ENCODE measurements at regions not wholly inside any gene's neighbourhood (a gene's known extent, or its start where the extent isn't known, plus 50 kb on each side); places are given as distances from the start of the nearest gene placed in this dataset.
"Not testable (repeated sequence)": the region's sequence is repeated elsewhere in the genome, so short reads cannot be mapped to it uniquely, and the experiment has no call there.

DNA sequence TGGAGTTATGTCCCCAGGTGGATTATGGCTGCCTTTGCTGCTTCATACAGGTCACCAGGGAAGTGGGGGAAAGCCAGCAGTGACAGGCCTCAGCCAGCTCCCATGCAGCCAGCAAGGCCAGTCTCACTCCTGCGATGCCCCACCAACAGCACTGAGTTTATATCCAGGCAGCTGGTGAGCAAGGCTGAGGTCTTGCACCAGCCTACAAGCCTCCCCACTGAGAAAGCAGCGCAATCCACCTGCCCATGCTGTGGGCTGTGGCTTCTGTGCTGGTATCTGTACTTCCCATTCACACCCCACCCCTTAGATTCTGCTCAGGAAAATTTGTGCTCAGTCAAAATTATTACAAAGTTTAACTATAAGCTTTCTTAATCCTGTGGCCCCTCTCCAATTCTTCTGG, 153.5 kb downstream of the HHIP start:
- no peak for DNase-seq

GRCh38 chr4:144801731-144802130, 155.8 kb downstream of the HHIP start:
- DNase-seq, result no peak

- no peak for DNase-seq
These were observed 162.1 kb downstream of the HHIP start for GRCh38 chr4:144808034-144808433.

DNA sequence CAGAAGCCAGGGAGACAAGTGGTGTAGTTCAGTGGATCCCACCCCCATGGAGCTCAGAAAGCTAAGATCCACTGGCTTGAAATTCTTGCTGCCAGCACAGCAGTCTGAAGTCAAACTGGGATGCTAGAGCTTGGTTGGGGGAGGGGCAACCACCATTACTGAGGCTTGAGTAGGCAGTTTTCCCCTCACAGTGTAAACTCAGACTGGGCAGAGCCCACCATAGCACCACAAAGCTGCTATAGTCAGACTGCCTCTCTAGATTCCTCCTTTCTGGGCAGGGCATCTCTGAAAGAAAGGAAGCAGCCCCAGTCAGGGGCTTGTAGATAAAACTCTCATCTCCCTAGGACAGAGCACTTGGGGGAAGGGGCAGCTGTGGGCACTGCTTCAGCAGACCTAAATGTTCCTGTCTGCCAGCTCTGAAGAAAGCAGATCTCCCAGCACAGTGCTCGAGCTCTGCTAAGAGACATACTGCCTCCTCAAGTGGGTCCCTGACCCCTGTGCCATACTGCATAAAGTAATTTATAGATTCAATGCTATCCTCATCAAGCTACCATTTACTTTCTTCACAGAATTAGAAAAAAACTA, 163.2 kb downstream of the HHIP start:
- peak; percentile 0 for DNase-seq

DNA sequence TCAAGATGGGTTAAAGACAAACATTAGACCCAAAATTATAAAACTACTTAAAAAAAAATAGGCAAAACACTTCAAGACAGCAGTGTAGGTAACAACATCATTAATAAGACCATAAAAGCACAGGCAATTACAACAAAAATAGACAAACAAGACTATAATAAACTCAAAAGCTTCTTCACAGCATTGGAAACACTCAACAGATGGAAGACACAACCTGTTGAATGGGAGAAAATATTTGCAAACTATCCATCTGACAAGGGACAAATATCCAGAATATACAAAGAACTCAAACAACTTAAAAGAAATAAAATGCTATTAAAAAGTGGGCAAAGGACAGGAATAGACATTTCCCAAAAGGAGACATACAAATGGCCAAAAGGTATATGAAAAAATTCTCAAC, 170.7 kb downstream of the HHIP start:
- DNase-seq, result no peak

- no peak for DNase-seq
These were observed 171.1 kb downstream of the HHIP start for GRCh38 chr4:144817081-144817480.

GRCh38 chr4:144818136-144818535, 172.2 kb downstream of the HHIP start:
- no peak for DNase-seq

GRCh38 chr4:144819591-144819990, 173.6 kb downstream of the HHIP start:
- no peak for DNase-seq

DNA sequence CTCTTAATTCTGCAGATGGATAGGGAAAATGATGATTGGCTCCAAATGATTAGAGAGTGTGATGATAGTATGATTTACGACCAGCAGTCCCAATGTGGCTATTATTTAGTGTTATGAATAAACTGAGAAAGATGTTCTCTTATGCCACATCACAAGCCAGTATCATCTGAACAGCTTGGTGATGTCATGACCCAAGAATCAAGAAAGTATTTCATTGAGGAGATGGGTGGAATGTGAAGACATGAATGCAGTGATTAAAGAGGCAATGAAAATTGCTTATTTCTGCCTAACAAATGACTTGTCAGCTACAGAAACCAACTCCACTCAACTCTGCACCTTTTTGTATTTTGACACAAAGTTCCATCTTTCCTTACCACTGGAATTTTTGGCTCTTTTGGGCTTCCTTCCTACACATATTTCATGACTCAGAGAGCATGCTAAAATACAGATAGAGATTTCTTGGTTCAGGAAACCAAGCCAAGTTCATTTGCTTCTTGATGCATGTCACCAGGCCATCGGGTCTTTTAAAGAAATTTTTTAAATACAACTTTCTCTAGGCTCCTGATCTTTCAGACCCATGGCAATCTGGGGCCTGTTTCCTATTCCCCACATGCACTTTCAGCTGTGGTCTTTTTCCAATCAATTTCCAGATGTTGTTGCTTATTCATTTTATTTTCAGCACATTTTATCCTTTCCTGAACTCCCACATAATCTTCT, 174.2 kb downstream of the HHIP start:
- DNase-seq, result no peak

DNA sequence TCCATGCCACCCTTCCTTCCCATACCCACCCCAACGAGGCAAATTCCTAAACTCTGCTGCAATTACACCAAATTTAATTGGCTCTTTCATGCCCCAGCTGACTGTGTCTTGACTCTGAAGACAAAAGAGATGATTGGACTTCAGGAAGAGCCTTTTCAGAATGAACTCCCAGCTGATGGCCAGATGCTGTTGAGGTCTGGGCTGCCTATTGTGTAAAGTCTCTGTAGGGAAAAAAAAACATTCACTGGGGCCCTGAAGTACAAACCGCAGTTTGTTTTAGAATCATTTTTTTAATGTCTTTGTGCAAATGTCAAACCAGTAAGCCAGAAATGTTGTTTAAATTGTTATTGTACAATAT, 174.8 kb downstream of the HHIP start:
- no peak for DNase-seq

DNA sequence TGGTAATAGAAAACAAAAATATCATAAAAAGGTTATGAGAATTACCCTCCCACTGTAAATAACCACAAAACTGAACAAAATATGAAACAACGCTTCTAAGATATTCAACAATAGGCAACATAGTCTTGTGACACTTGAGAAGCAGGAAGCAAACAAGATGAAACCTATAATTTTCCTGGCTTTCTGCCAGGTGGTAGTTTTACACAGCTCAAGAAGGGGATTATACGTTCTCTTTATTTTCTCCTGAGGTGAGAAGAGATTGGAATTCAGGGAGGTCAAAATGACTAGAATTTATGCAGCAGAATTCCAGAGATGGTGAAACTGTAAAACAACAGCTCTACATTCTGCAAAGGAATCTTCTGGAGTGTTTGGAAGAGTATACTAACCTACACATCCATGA, 186.0 kb downstream of the HHIP start:
- DNase-seq, result no peak

DNA sequence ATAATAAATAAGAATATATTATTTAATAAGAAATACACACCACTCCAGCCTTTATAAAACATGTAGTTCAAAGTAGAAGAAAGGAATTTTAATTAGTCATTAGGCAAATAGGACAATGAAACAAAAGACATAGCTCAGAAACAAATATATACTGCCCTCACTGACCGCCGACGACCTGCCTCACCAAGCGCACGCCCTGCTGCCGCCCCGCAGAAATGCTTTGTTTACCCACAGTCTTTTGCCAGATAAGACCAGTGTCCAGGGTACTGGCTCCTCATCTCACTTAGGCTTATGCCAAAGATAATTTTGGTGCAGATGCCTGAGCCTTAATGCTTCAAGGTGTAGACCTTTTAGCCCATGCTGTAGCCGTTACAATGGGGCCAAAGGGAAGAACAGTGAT, 199.5 kb downstream of the HHIP start:
- no peak for DNase-seq

DNA sequence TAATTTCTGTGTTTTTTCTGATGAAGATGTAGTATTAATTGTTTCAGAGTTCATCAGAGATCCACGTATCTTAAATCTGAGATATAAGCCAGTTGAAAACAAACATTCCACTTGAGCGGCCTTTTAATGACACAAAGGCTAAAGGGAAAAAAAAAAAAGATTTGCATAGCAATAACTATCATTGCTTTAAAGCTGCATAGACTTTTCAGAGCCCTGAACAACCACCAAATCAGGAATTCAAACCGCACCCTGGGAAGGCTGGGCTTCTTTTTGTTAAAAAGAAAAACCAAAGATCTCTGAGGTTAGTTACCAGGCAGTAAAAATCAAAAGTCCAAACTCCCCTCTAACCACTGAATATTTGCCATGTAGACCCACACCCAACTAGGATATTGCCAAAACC, 206.0 kb downstream of the HHIP start:
- no peak for DNase-seq

- DNase-seq, result no peak
These were observed 215.5 kb downstream of the HHIP start for GRCh38 chr4:144861471-144861870.

- DNase-seq, result no peak
These were observed 216.3 kb downstream of the HHIP start for GRCh38 chr4:144862210-144862609.

DNA sequence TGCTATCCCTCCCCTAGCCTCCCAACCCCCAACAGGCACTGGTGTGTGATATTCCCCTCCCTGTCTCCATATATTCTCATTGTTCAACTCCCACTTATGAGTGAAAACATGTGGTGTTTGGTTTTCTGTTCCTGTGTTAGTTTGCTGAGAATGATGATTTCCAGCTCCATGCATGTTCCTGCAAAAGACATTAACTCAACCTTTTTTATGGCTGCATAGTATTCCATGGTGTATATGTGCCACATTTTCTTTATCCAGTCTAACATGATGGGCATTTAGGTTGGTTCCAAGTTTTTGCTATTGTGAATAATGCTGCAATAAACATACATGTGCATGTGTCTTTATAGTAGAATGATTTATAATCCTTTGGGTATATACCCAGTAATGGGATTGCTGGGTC, 218.9 kb downstream of the HHIP start:
- not testable (repeated sequence) for DNase-seq

- no peak for DNase-seq
These were observed 222.4 kb downstream of the HHIP start for GRCh38 chr4:144868309-144868708.

DNA sequence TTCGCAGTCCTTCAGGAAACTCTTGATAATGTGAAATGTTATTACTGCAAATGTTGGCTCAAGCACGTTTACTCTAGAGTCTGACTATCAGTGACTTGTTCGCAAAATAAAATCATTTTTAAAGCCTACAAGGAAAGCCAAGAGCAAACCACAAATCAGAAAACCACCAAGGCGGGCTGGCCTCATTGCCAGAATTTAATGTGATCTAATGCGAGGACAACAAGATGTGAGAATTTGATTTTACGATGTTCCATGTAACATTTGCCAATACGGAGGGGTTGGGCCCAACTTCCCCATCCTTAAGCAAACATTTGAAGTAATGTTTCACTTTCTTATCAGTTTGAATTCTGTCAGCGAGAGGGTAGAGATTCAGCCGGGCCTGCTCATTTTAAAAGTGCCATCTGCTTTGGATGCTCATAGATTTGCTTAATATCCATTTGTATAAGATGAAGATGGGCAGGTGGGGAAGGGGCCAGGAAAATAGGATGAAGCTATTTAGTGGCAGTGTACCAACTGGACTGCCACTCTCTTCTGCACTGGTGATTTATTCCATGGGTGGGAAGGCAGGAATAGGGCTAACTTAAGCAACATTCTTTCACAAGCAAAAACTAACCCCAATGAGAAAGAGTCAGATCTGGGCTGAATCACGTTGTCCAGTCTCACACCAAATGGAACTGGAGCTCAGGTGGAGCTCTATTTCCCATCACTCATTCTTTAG, 225.3 kb downstream of the ANAPC10 start:
- DNase-seq, result no peak

DNA sequence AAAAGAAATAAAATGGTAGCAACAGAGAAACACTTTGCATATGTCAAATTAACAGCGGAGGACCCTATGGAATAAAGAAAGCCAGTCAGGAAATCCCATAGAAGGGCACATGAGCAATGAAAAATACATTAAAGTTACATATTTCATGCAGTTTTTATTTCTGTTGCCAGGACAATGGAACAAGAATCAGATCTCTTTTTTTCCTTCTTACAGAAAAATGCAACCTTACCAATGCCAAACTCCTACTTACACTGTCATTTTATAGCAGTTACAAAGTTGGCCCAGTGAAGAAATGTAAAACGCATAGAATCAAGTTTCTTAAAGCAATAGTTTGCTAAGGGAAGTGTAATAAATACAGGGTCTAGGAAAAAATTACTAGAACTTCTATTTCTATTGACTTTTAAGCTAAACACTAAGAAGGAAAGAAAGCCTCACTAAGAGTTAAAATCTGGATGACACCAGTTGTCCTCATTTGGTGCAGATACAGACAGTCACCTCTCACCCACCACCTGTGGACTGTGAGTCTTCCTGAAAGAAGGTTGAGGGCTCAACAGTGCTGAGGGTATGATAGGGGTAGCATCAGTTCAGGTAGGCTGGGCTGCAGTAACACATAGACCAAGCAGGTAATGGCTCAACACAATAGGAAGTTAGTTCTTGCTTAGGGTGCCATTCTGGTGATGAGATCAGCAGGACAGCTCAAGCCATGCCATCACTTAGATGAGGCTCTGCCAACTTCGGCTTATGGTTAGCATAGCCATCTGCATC, 224.6 kb downstream of the ANAPC10 start:
- no peak for DNase-seq

- no peak for DNase-seq
These were observed 203.4 kb downstream of the ANAPC10 start for GRCh38 chr4:144894573-144894972.

- DNase-seq, result no peak
These were observed 198.6 kb downstream of the ANAPC10 start for GRCh38 chr4:144899393-144899792.

GRCh38 chr4:144901141-144901540, 196.9 kb downstream of the ANAPC10 start:
- DNase-seq, result no peak

GRCh38 chr4:144902614-144903013, 195.4 kb downstream of the ANAPC10 start:
- DNase-seq, result no peak
